Ishikawa (cell line): ENCODE measurements at regions not wholly inside any gene's neighbourhood (a gene's known extent, or its start where the extent isn't known, plus 50 kb on each side); places are given as distances from the start of the nearest gene placed in this dataset.

Source experiments
- EP300 ChIP-seq: IDR thresholded peaks from 2 replicates; pipeline ENCODE4 v1.6.1; 2012; ENCODE audit warnings: borderline replicate concordance
- MAX ChIP-seq: IDR thresholded peaks from 2 replicates; pipeline ENCODE4 v1.6.1; 2012
- TCF12 ChIP-seq: IDR thresholded peaks from 2 replicates; pipeline ENCODE4 v1.6.1; 2012; ENCODE audit warnings: low read depth

- TF ChIP-seq TCF12 (no peak), MAX (no peak), EP300 (no peak)
These were observed 163.0 kb upstream of the RNPC3 start for GRCh38 chr1:103362348-103363007.
